Hepatocyte (in vitro differentiated cells): ENCODE measurements at regions not wholly inside any gene's neighbourhood (a gene's known extent, or its start where the extent isn't known, plus 50 kb on each side); places are given as distances from the start of the nearest gene placed in this dataset.

Source experiments
- DNase-seq: peaks from one replicate; pipeline ENCODE4 v3.0.0-alpha.2; 2016; ENCODE audit warnings: low spot score
- H2AFZ ChIP-seq: fragments of 200-600 bp; sonication (generic); 2 replicates; pipeline ENCODE4 v1.6.0; 2016; ENCODE audit warnings: antibody characterized with exemption, mild to moderate bottlenecking
- H3K27ac ChIP-seq: fragments of 200-600 bp; sonication (generic); 2 replicates; pipeline ENCODE4 v1.5.1; 2016; ENCODE audit warnings: mild to moderate bottlenecking
- H3K27me3 ChIP-seq: fragments of 200-600 bp; sonication (generic); 2 replicates; pipeline ENCODE4 v1.6.1; 2016
- H3K36me3 ChIP-seq: fragments of 200-600 bp; sonication (generic); replicated peaks from 2 replicates; pipeline ENCODE4 v1.5.1; 2016; ENCODE audit warnings: low read depth; ENCODE audit not compliant: insufficient read depth
- H3K4me1 ChIP-seq: fragments of 200-600 bp; sonication (generic); 2 replicates; pipeline ENCODE4 v1.5.1; 2016; ENCODE audit warnings: mild to moderate bottlenecking, moderate library complexity; ENCODE audit not compliant: insufficient read depth
- H3K4me2 ChIP-seq: fragments of 200-600 bp; sonication (generic); 2 replicates; pipeline ENCODE4 v1.6.0; 2016
- H3K4me3 ChIP-seq: fragments of 200-600 bp; sonication (generic); 2 replicates; pipeline ENCODE4 v1.5.1; 2016; ENCODE audit warnings: mild to moderate bottlenecking
- H3K79me2 ChIP-seq: fragments of 200-600 bp; sonication (generic); 2 replicates; pipeline ENCODE4 v1.6.0; 2017; ENCODE audit warnings: mild to moderate bottlenecking
- H3K9me2 ChIP-seq: fragments of 200-600 bp; sonication (generic); replicated peaks from 2 replicates; pipeline ENCODE4 v1.6.0; 2017; ENCODE audit warnings: mild to moderate bottlenecking; ENCODE audit not compliant: insufficient read depth
- H3K9me3 ChIP-seq: fragments of 200-600 bp; sonication (generic); 2 replicates; pipeline ENCODE4 v1.5.1; 2016; ENCODE audit warnings: low read depth, mild to moderate bottlenecking
- H4K20me1 ChIP-seq: fragments of 200-600 bp; sonication (generic); 2 replicates; pipeline ENCODE4 v1.6.0; 2016; ENCODE audit warnings: mild to moderate bottlenecking; ENCODE audit not compliant: insufficient read depth, poor library complexity, severe bottlenecking
- CTCF ChIP-seq: fragments of 200-600 bp; sonication (generic); IDR thresholded peaks from 2 replicates; pipeline ENCODE4 v1.5.1; 2016; ENCODE audit warnings: antibody characterized with exemption, mild to moderate bottlenecking; ENCODE audit not compliant: poor library complexity
- EZH2 ChIP-seq: fragments of 200-600 bp; sonication (generic); IDR thresholded peaks from 2 replicates; pipeline ENCODE4 v1.6.1; 2016; ENCODE audit warnings: antibody characterized with exemption, mild to moderate bottlenecking, borderline replicate concordance
- EZH2phosphoT487 ChIP-seq: fragments of 200-600 bp; sonication (generic); IDR thresholded peaks from one replicate; pipeline ENCODE4 v1.6.1; 2018; ENCODE audit warnings: antibody characterized with exemption, mild to moderate bottlenecking, low read depth, moderate library complexity; ENCODE audit not compliant: unreplicated experiment, severe bottlenecking
- WGBS: methylation state at CpG from one replicate; pipeline ENCODE4 v1.1.6; 2016; ENCODE audit warnings: low lambda C conversion rate; ENCODE audit errors: missing lambda C conversion rate; 5-methylcytosine and 5-hydroxymethylcytosine counted together

GRCh38 chr7:92992932-92993331 lies 124.8 kb downstream of the SAMD9 start:
- TF ChIP-seq EZH2phosphoT487 (no peak), CTCF (no peak), EZH2 (no peak)
- H3K4me2 ChIP-seq, result no peak overlapping the region
- H3K4me1 ChIP-seq, result no peaks in the 10 kb centered on the region
- no peaks in the 10 kb centered on the region for H3K9me3 ChIP-seq
- no peak overlapping the region for H3K4me3 ChIP-seq
- no peak overlapping the region for H2AFZ ChIP-seq
- no peak overlapping the region for H3K27ac ChIP-seq
- no peaks in the 10 kb centered on the region for H3K27me3 ChIP-seq
- no peaks in the 10 kb centered on the region for H3K36me3 ChIP-seq
- H3K79me2 ChIP-seq, result no peaks in the 10 kb centered on the region
- WGBS, result 68% methylated on average over 1 of the region's 1 CpG
- no peaks in the 10 kb centered on the region for H3K9me2 ChIP-seq
- no peak for DNase-seq
- H4K20me1 ChIP-seq, result no peaks in the 10 kb centered on the region

GRCh38 chr7:92992483-92992882 lies 125.3 kb downstream of the SAMD9 start:
- Histone ChIP-seq H4K20me1 (no peaks in the 10 kb centered on the region), H3K4me1 (no peaks in the 10 kb centered on the region), H3K79me2 (no peaks in the 10 kb centered on the region), H3K9me2 (no peaks in the 10 kb centered on the region), H3K4me2 (no peak overlapping the region), H2AFZ (no peak overlapping the region), H3K27me3 (no peaks in the 10 kb centered on the region), H3K27ac (no peak overlapping the region), H3K36me3 (no peaks in the 10 kb centered on the region), H3K4me3 (no peak overlapping the region), H3K9me3 (no peaks in the 10 kb centered on the region)
- WGBS, result 72% methylated on average over 3 of the region's 3 CpGs
- TF ChIP-seq CTCF, result no peak
- no peak for TF ChIP-seq EZH2
- no peak for TF ChIP-seq EZH2phosphoT487
- DNase-seq, result no peak

GRCh38 chr7:92991190-92991589 lies 126.6 kb downstream of the SAMD9 start:
- DNase-seq, result no peak
- no peak overlapping the region for H3K27ac ChIP-seq

More at GRCh38 chr7:92991190-92991589, 126.6 kb downstream of the SAMD9 start:
- H4K20me1 ChIP-seq, result no peaks in the 10 kb centered on the region
- H3K27me3 ChIP-seq, result no peaks in the 10 kb centered on the region
- H3K79me2 ChIP-seq, result no peaks in the 10 kb centered on the region
- WGBS, result 58% methylated on average over 1 of the region's 1 CpG
- TF ChIP-seq EZH2, result no peak
- no peak for TF ChIP-seq EZH2phosphoT487
- TF ChIP-seq CTCF, result no peak
- no peaks in the 10 kb centered on the region for H3K4me1 ChIP-seq
- no peak overlapping the region for H3K4me2 ChIP-seq
- no peaks in the 10 kb centered on the region for H3K9me2 ChIP-seq
- H3K9me3 ChIP-seq, result no peaks in the 10 kb centered on the region
- no peaks in the 10 kb centered on the region for H3K36me3 ChIP-seq
- H2AFZ ChIP-seq, result no peak overlapping the region
- no peak overlapping the region for H3K4me3 ChIP-seq
